Gastrocnemius medialis (tissue), 4 donors: ENCODE measurements at regions not wholly inside any gene's neighbourhood (a gene's known extent, or its start where the extent isn't known, plus 50 kb on each side); places are given as distances from the start of the nearest gene placed in this dataset.

Source experiments
- POLR2A ChIP-seq, 2 donors: fragments of 450-650 bp; IDR thresholded peaks; one replicate each; pipeline ENCODE4 v1.6.1; 2017; ENCODE audit warnings: antibody characterized with exemption in 2 of 2, mild to moderate bottlenecking in 2 of 2, moderate library complexity in 2 of 2
- TF ChIP-seq, protein P1 (sequence below), 5 experiments: fragments of 450-650 bp in 3 of 5; fragments of 200-600 bp in 2 of 5; sonication (generic) in 2 of 5; IDR thresholded peaks in 4 of 5; conservative IDR thresholded peaks in 1 of 5; 1 replicate in 4 of 5; 2 replicates in 1 of 5; pipeline ENCODE4 v1.5.1; 2016 to 2019; ENCODE audit warnings: antibody characterized with exemption in 5 of 5, mild to moderate bottlenecking in 3 of 5, moderate library complexity in 3 of 5

DNA sequence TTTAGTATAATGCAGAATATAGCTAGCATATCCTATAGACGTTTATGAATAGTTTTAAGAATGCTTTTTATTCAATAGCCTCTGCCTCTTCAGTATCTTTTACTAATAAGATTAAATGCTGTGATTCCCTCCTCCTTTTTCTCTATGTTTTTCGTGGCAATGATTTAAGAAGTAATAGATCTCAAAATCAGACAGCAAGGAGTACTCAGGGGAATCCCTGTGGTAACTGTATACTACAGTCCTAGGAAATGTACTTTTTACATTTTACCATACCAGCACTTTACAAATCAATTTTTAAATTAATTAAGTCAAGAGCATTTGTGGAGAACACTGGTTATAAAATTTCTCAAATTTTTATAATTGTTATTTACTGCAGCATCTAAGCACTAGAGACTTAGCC lies 240.6 kb upstream of the CAND1 start:
- TF ChIP-seq, protein P1, sequence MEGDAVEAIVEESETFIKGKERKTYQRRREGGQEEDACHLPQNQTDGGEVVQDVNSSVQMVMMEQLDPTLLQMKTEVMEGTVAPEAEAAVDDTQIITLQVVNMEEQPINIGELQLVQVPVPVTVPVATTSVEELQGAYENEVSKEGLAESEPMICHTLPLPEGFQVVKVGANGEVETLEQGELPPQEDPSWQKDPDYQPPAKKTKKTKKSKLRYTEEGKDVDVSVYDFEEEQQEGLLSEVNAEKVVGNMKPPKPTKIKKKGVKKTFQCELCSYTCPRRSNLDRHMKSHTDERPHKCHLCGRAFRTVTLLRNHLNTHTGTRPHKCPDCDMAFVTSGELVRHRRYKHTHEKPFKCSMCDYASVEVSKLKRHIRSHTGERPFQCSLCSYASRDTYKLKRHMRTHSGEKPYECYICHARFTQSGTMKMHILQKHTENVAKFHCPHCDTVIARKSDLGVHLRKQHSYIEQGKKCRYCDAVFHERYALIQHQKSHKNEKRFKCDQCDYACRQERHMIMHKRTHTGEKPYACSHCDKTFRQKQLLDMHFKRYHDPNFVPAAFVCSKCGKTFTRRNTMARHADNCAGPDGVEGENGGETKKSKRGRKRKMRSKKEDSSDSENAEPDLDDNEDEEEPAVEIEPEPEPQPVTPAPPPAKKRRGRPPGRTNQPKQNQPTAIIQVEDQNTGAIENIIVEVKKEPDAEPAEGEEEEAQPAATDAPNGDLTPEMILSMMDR (IDR thresholded peaks at IDR 0.05 in 4 of 5, conservative IDR thresholded peaks at IDR 0.05 in 1 of 5), result no peak
- no peak for TF ChIP-seq POLR2A (IDR thresholded peaks at IDR 0.05)
